Ascending aorta (tissue), 2 donors: ENCODE measurements at regions not wholly inside any gene's neighbourhood (a gene's known extent, or its start where the extent isn't known, plus 50 kb on each side); places are given as distances from the start of the nearest gene placed in this dataset.

Experiments
- DNase-seq, 2 donors: peaks; one replicate each; pipeline ENCODE4 v3.0.0-alpha.2; 2019; ENCODE audit warnings: low spot score in 2 of 2
- H3K27ac ChIP-seq, 2 donors: fragments of 200-600 bp; sonication (generic); one replicate each; pipeline ENCODE4 v1.5.1; 2016 to 2017; ENCODE audit warnings: mild to moderate bottlenecking in 1 of 2
- H3K27me3 ChIP-seq: fragments of 200-600 bp; sonication (generic); one replicate; pipeline ENCODE4 v1.5.1; 2017
- H3K36me3 ChIP-seq, 2 donors: fragments of 200-600 bp; sonication (generic); one replicate each; pipeline ENCODE4 v1.5.1; 2016
- H3K4me1 ChIP-seq, 2 donors: fragments of 200-600 bp; sonication (generic); one replicate each; pipeline ENCODE4 v1.5.1; 2016 to 2017; ENCODE audit warnings: mild to moderate bottlenecking in 1 of 2
- H3K4me3 ChIP-seq, 2 donors: fragments of 200-600 bp; sonication (generic); one replicate each; pipeline ENCODE4 v1.5.1; 2016 to 2017; ENCODE audit warnings: mild to moderate bottlenecking in 1 of 2
- H3K9me3 ChIP-seq, 2 donors: fragments of 200-600 bp; sonication (generic); one replicate each; pipeline ENCODE4 v1.5.1; 2016
- intact Hi-C: fragments of 100-400 bp; cut with DNase I; formaldehyde crosslinking; loops from one replicate; pipeline ENCODE4 v1.15.1; 2023
- TF ChIP-seq, protein P1 (sequence below), 3 experiments: fragments of 200-600 bp in 2 of 3; fragments of 450-650 bp in 1 of 3; sonication (generic) in 2 of 3; IDR thresholded peaks; one replicate each; pipeline ENCODE4 v1.5.1; 2016 to 2019; ENCODE audit warnings: antibody characterized with exemption in 3 of 3, mild to moderate bottlenecking in 1 of 3, moderate library complexity in 1 of 3

DNA sequence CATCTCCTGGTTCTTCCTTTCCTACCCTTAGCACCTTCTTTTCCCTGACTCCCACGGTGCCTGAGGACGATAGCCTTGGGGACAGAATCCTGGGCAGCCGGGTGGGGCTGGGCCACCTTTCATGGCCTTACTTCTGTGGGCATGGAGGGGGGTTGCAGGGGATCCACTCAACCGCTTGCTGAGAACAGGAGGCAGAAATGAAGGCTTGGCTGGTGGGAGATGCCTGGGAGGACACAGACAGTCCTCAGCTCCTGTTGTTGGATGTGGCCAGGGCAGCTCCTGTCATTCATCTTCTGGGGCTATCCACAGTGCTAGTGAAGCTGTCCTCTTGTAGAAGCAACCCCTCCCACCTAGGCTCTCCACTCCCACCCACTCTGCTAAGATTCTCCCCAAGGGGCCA is 95.5 kb upstream of the CELF4 start:
- H3K27ac ChIP-seq = no peak overlapping the region
- H3K36me3 ChIP-seq = no peaks in the 10 kb centered on the region
- TF ChIP-seq, protein P1, sequence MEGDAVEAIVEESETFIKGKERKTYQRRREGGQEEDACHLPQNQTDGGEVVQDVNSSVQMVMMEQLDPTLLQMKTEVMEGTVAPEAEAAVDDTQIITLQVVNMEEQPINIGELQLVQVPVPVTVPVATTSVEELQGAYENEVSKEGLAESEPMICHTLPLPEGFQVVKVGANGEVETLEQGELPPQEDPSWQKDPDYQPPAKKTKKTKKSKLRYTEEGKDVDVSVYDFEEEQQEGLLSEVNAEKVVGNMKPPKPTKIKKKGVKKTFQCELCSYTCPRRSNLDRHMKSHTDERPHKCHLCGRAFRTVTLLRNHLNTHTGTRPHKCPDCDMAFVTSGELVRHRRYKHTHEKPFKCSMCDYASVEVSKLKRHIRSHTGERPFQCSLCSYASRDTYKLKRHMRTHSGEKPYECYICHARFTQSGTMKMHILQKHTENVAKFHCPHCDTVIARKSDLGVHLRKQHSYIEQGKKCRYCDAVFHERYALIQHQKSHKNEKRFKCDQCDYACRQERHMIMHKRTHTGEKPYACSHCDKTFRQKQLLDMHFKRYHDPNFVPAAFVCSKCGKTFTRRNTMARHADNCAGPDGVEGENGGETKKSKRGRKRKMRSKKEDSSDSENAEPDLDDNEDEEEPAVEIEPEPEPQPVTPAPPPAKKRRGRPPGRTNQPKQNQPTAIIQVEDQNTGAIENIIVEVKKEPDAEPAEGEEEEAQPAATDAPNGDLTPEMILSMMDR (IDR thresholded peaks at IDR 0.05) = no peak
- no peaks in the 10 kb centered on the region for H3K9me3 ChIP-seq
- no peaks in the 10 kb centered on the region for H3K27me3 ChIP-seq
- H3K4me3 ChIP-seq = no peak overlapping the region
- H3K4me1 ChIP-seq = no peaks in the 10 kb centered on the region
- intact Hi-C loops = no loop called here
- DNase-seq = no peak

- Histone ChIP-seq H3K36me3 (no peaks in the 10 kb centered on the region), H3K4me3 (no peak overlapping the region), H3K4me1 (no peaks in the 10 kb centered on the region), H3K27ac (no peak overlapping the region), H3K9me3 (no peaks in the 10 kb centered on the region), H3K27me3 (no peaks in the 10 kb centered on the region)
- no peak for DNase-seq
- TF ChIP-seq, protein P1 (IDR thresholded peaks at IDR 0.05) = no peak
- intact Hi-C loops = no loop called here
These were observed 95.1 kb upstream of the CELF4 start for GRCh38 chr18:37660658-37661057.

DNA sequence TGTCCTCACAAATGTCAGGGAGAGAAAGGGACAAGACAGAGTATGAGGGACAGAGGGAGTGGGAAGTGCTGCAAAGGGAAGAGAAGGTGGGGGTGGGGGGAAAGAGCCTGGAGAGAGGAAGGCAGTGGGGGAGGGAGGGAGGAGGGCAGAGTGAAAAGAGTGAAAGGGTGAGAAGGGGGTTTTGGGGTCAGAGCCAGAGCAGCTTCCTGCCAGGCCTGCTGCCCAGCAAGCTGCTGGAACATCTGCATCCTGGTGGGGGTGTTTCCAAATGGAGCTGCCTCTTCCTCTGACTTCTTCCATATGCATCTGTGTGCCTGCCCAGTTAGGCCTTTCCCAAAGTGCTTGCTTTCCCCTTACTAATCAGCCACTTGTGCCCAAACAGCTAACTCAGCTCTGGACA is 94.3 kb upstream of the CELF4 start:
- H3K4me1 ChIP-seq = no peaks in the 10 kb centered on the region
- H3K27ac ChIP-seq = no peak overlapping the region
- no peak for DNase-seq
- TF ChIP-seq, protein P1 (IDR thresholded peaks at IDR 0.05) = no peak
- no peaks in the 10 kb centered on the region for H3K36me3 ChIP-seq
- intact Hi-C loops = no loop called here
- H3K27me3 ChIP-seq = no peaks in the 10 kb centered on the region
- no peaks in the 10 kb centered on the region for H3K9me3 ChIP-seq
- no peak overlapping the region for H3K4me3 ChIP-seq

DNA sequence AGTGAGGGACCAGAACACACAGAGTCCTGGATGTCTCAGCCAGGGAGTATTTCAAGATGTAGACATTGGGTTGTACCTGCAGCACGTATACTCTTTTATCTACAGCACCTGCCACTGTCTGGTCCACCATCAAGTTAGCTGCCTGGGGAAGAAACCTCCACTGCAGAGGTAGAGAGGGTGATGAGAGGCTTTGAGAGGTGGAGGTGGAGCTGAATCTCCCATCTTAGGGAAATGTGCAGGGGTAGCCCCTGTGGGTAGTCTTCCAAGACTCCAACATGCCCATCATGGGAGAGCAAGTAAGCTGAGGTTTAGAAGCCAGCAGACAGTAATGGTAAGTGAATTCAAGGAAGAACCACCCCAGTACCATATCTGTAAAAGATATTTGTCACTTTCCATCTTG is 93.3 kb upstream of the CELF4 start:
- H3K27ac ChIP-seq = no peak overlapping the region
- H3K9me3 ChIP-seq = no peaks in the 10 kb centered on the region
- intact Hi-C loops = no loop called here
- no peak overlapping the region for H3K4me3 ChIP-seq
- TF ChIP-seq, protein P1 (IDR thresholded peaks at IDR 0.05) = no peak
- H3K36me3 ChIP-seq = no peaks in the 10 kb centered on the region
- no peaks in the 10 kb centered on the region for H3K27me3 ChIP-seq
- H3K4me1 ChIP-seq = no peaks in the 10 kb centered on the region
- no peak for DNase-seq

GRCh38 chr18:37657493-37657892 is 91.9 kb upstream of the CELF4 start:
- TF ChIP-seq, protein P1 (IDR thresholded peaks at IDR 0.05) = no peak

GRCh38 chr18:37654731-37655369 is 89.3 kb upstream of the CELF4 start:
- Histone ChIP-seq H3K27ac (no peak overlapping the region), H3K4me3 (no peak overlapping the region), H3K27me3 (no peaks in the 10 kb centered on the region), H3K9me3 (no peaks in the 10 kb centered on the region), H3K36me3 (no peaks in the 10 kb centered on the region), H3K4me1 (no peaks in the 10 kb centered on the region)
- no peak for DNase-seq
- TF ChIP-seq, protein P1 (IDR thresholded peaks at IDR 0.05) = no peak
- intact Hi-C loops = no loop called here

More at GRCh38 chr18:37657493-37657892, 91.9 kb upstream of the CELF4 start:
- Histone ChIP-seq H3K36me3 (no peaks in the 10 kb centered on the region), H3K27me3 (no peaks in the 10 kb centered on the region), H3K27ac (no peak overlapping the region), H3K4me3 (no peak overlapping the region), H3K9me3 (no peaks in the 10 kb centered on the region), H3K4me1 (no peaks in the 10 kb centered on the region)
- intact Hi-C loops = no loop called here
- DNase-seq = no peak
